ENCODE measurements at regions not wholly inside any gene's neighbourhood (a gene's known extent, or its start where the extent isn't known, plus 50 kb on each side); places are given as distances from the start of the nearest gene placed in this dataset.
A peak's percentile ranks its signal among the peaks of the same experiment; 100 is the strongest.
"Not testable (repeated sequence)": the region's sequence is repeated elsewhere in the genome, so short reads cannot be mapped to it uniquely, and the experiment has no call there.

GRCh38 chr17:31786796-31787481, 72.1 kb downstream of the COPRS start:
- no peaks in the 10 kb centered on the region for H3K4me1 ChIP-seq (ENCODE audit: insufficient read depth, low read length, poor library complexity, severe bottlenecking)
- H3K4me2 ChIP-seq (ENCODE audit: low read length), result no peak overlapping the region
- H3K9me3 ChIP-seq (ENCODE audit: low read length), result no peaks in the 10 kb centered on the region
- CTCF ChIA-PET (ENCODE audit: unreplicated experiment), result no interaction called here
- no peaks in the 10 kb centered on the region for H3K79me2 ChIP-seq (ENCODE audit: insufficient read depth, low read depth, low read length)
- H2AFZ ChIP-seq (ENCODE audit: low read length), result no peak overlapping the region
- no peak overlapping the region for H3K4me3 ChIP-seq (ENCODE audit: low read depth, low read length, poor library complexity, severe bottlenecking)
- no peaks in the 10 kb centered on the region for H3K9me2 ChIP-seq (ENCODE audit: insufficient read depth, low read length)
- intact Hi-C loops (cut with micrococcal nuclease; ENCODE audit: unreplicated experiment), result no loop called here
- POLR2A ChIA-PET, result interaction anchor here (0.6 to 0.7 kb wide), 2 partner anchors 131 to 136 kb away, joined by 3 read pairs; no protein-coding TSS in a partner anchor
- no peak overlapping the region for H3K27ac ChIP-seq (ENCODE audit: low read depth, low read length, poor library complexity, severe bottlenecking)
- BruUV-seq (replicated peaks), result no TSS peak
- H3K36me3 ChIP-seq (ENCODE audit: insufficient read depth, low read length), result no peaks in the 10 kb centered on the region
- DNase-seq (ENCODE audit: low spot score), result no peak
- TF ChIP-seq CTCF (conservative IDR thresholded peaks at IDR 0.05; ENCODE audit: low read length), result no peak
- TF ChIP-seq EZH2phosphoT487 (IDR thresholded peaks at IDR 0.05; ENCODE audit: borderline replicate concordance, low read depth, low read length), result no peak
- no peaks in the 10 kb centered on the region for H4K20me1 ChIP-seq (ENCODE audit: insufficient read depth, low read length)

GRCh38 chr17:31780483-31780882, 78.6 kb downstream of the COPRS start:
- ChIA-PET CTCF (ENCODE audit: unreplicated experiment) (no interaction called here), POLR2A (no interaction called here)
- no TSS peak for BruUV-seq (replicated peaks)
- intact Hi-C loops (cut with micrococcal nuclease; ENCODE audit: unreplicated experiment), result no loop called here
- H3K4me2 ChIP-seq (ENCODE audit: low read length), result no peak overlapping the region
- no peaks in the 10 kb centered on the region for H3K79me2 ChIP-seq (ENCODE audit: insufficient read depth, low read depth, low read length)
- no peak overlapping the region for H2AFZ ChIP-seq (ENCODE audit: low read length)
- DNase-seq (ENCODE audit: low spot score), result no peak
- H3K9me2 ChIP-seq (ENCODE audit: insufficient read depth, low read length), result no peaks in the 10 kb centered on the region
- peaks cover 9% of the 10 kb centered on the region for H3K4me1 ChIP-seq (ENCODE audit: insufficient read depth, low read length, poor library complexity, severe bottlenecking)
- no peaks in the 10 kb centered on the region for H4K20me1 ChIP-seq (ENCODE audit: insufficient read depth, low read length)
- no peak overlapping the region for H3K27ac ChIP-seq (ENCODE audit: low read depth, low read length, poor library complexity, severe bottlenecking)
- no peaks in the 10 kb centered on the region for H3K36me3 ChIP-seq (ENCODE audit: insufficient read depth, low read length)
- TF ChIP-seq CTCF (conservative IDR thresholded peaks at IDR 0.05; ENCODE audit: low read length) (no peak), EZH2phosphoT487 (IDR thresholded peaks at IDR 0.05; ENCODE audit: borderline replicate concordance, low read depth, low read length) (no peak)
- no peak overlapping the region for H3K4me3 ChIP-seq (ENCODE audit: low read depth, low read length, poor library complexity, severe bottlenecking)
- H3K9me3 ChIP-seq (ENCODE audit: low read length), result no peaks in the 10 kb centered on the region

- BruUV-seq (replicated peaks), result no TSS peak
- TF ChIP-seq EZH2phosphoT487 (IDR thresholded peaks at IDR 0.05; ENCODE audit: borderline replicate concordance, low read depth, low read length), result no peak
- no peak for TF ChIP-seq CTCF (conservative IDR thresholded peaks at IDR 0.05; ENCODE audit: low read length)
- no peak overlapping the region for H3K27ac ChIP-seq (ENCODE audit: low read depth, low read length, poor library complexity, severe bottlenecking)
- no peaks in the 10 kb centered on the region for H3K9me2 ChIP-seq (ENCODE audit: insufficient read depth, low read length)
- intact Hi-C loops (cut with micrococcal nuclease; ENCODE audit: unreplicated experiment), result no loop called here
- ChIA-PET CTCF (ENCODE audit: unreplicated experiment) (interaction anchor here (0.8 kb wide), 1 partner anchor 48 kb away, joined by 3 read pairs; no protein-coding TSS in a partner anchor), POLR2A (no interaction called here)
- no peak overlapping the region for H3K4me2 ChIP-seq (ENCODE audit: low read length)
- H4K20me1 ChIP-seq (ENCODE audit: insufficient read depth, low read length), result no peaks in the 10 kb centered on the region
- no peak overlapping the region for H2AFZ ChIP-seq (ENCODE audit: low read length)
- no peaks in the 10 kb centered on the region for H3K9me3 ChIP-seq (ENCODE audit: low read length)
- peaks cover 9% of the 10 kb centered on the region for H3K4me1 ChIP-seq (ENCODE audit: insufficient read depth, low read length, poor library complexity, severe bottlenecking)
- H3K36me3 ChIP-seq (ENCODE audit: insufficient read depth, low read length), result no peaks in the 10 kb centered on the region
- peak; percentile 8 for DNase-seq (ENCODE audit: low spot score)
- H3K79me2 ChIP-seq (ENCODE audit: insufficient read depth, low read depth, low read length), result no peaks in the 10 kb centered on the region
- no peak overlapping the region for H3K4me3 ChIP-seq (ENCODE audit: low read depth, low read length, poor library complexity, severe bottlenecking)
Measured at GRCh38 chr17:31778523-31778922, 80.5 kb downstream of the COPRS start.

GRCh38 chr17:31771328-31771727, 87.7 kb downstream of the COPRS start:
- CTCF ChIA-PET (ENCODE audit: unreplicated experiment); H4K20me1 ChIP-seq (ENCODE audit: insufficient read depth, low read length); H3K4me3 ChIP-seq (ENCODE audit: low read depth, low read length, poor library complexity, severe bottlenecking); POLR2A ChIA-PET; H3K9me3 ChIP-seq (ENCODE audit: low read length); H2AFZ ChIP-seq (ENCODE audit: low read length); DNase-seq (ENCODE audit: low spot score); H3K79me2 ChIP-seq (ENCODE audit: insufficient read depth, low read depth, low read length); H3K4me2 ChIP-seq (ENCODE audit: low read length); intact Hi-C loops (cut with micrococcal nuclease; ENCODE audit: unreplicated experiment); H3K9me2 ChIP-seq (ENCODE audit: insufficient read depth, low read length); BruUV-seq (replicated peaks); H3K27ac ChIP-seq (ENCODE audit: low read depth, low read length, poor library complexity, severe bottlenecking); H3K36me3 ChIP-seq (ENCODE audit: insufficient read depth, low read length); H3K4me1 ChIP-seq (ENCODE audit: insufficient read depth, low read length, poor library complexity, severe bottlenecking): not testable (repeated sequence)
